Ascending aorta (tissue), 2 donors: ENCODE measurements at regions not wholly inside any gene's neighbourhood (a gene's known extent, or its start where the extent isn't known, plus 50 kb on each side); places are given as distances from the start of the nearest gene placed in this dataset.
"Not testable (repeated sequence)": the region's sequence is repeated elsewhere in the genome, so short reads cannot be mapped to it uniquely, and the experiment has no call there.

Source experiments
- DNase-seq, 2 donors: peaks; one replicate each; pipeline ENCODE4 v3.0.0-alpha.2; 2019; ENCODE audit warnings: low spot score in 2 of 2
- H3K27ac ChIP-seq, 2 donors: fragments of 200-600 bp; sonication (generic); one replicate each; pipeline ENCODE4 v1.5.1; 2016 to 2017; ENCODE audit warnings: mild to moderate bottlenecking in 1 of 2
- H3K27me3 ChIP-seq: fragments of 200-600 bp; sonication (generic); one replicate; pipeline ENCODE4 v1.5.1; 2017
- H3K36me3 ChIP-seq, 2 donors: fragments of 200-600 bp; sonication (generic); one replicate each; pipeline ENCODE4 v1.5.1; 2016
- H3K4me1 ChIP-seq, 2 donors: fragments of 200-600 bp; sonication (generic); one replicate each; pipeline ENCODE4 v1.5.1; 2016 to 2017; ENCODE audit warnings: mild to moderate bottlenecking in 1 of 2
- H3K4me3 ChIP-seq, 2 donors: fragments of 200-600 bp; sonication (generic); one replicate each; pipeline ENCODE4 v1.5.1; 2016 to 2017; ENCODE audit warnings: mild to moderate bottlenecking in 1 of 2
- H3K9me3 ChIP-seq, 2 donors: fragments of 200-600 bp; sonication (generic); one replicate each; pipeline ENCODE4 v1.5.1; 2016
- CTCF ChIP-seq, 3 experiments: fragments of 200-600 bp in 2 of 3; fragments of 450-650 bp in 1 of 3; sonication (generic) in 2 of 3; IDR thresholded peaks; one replicate each; pipeline ENCODE4 v1.5.1; 2016 to 2019; ENCODE audit warnings: antibody characterized with exemption in 3 of 3, mild to moderate bottlenecking in 1 of 3, moderate library complexity in 1 of 3
- intact Hi-C: fragments of 100-400 bp; cut with DNase I; formaldehyde crosslinking; loops from one replicate; pipeline ENCODE4 v1.15.1; 2023

- Histone ChIP-seq H3K4me1 (peaks cover 0 to 3% of the 10 kb centered on the region in 2 donors), H3K27me3 (no peaks in the 10 kb centered on the region), H3K27ac (no peak overlapping the region), H3K9me3 (no peaks in the 10 kb centered on the region), H3K4me3 (no peak overlapping the region), H3K36me3 (no peaks in the 10 kb centered on the region)
- intact Hi-C loops = no loop called here
- no peak for DNase-seq
- TF ChIP-seq CTCF (IDR thresholded peaks at IDR 0.05) = no peak
Measured at GRCh38 chr7:54946764-54947163, 72.1 kb upstream of the EGFR start.

- intact Hi-C loops = no loop called here
- Histone ChIP-seq H3K4me1 (peaks cover 0 to 3% of the 10 kb centered on the region in 2 donors), H3K9me3 (no peaks in the 10 kb centered on the region), H3K27ac (no peak overlapping the region), H3K4me3 (no peak overlapping the region), H3K36me3 (no peaks in the 10 kb centered on the region), H3K27me3 (no peaks in the 10 kb centered on the region)
- TF ChIP-seq CTCF (IDR thresholded peaks at IDR 0.05) = no peak
- no peak for DNase-seq
Measured at GRCh38 chr7:54947266-54947665, 71.6 kb upstream of the EGFR start.

DNA sequence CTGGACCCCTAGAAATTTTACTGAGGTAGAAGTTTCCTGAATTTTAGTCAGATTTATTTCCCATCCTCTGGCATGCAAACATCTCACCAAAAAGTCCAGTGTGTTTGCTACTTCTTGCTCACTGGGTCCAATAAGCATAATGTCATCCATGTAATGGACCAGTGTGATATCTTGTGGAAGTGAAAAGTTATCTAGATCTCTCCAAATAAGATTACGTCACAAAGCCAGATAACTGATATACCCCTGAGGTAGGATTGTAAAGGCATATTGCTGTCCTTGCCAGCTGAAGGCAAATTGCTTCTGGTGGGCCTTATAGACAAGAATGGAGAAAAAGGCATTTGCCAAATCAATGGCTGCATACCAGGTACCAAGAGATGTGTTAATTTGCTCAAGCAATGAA is 69.3 kb upstream of the EGFR start:
- H3K27ac ChIP-seq, DNase-seq, H3K4me1 ChIP-seq, intact Hi-C loops, H3K27me3 ChIP-seq, H3K4me3 ChIP-seq, H3K36me3 ChIP-seq, H3K9me3 ChIP-seq: not testable (repeated sequence)

- no peak for DNase-seq
- H3K27ac ChIP-seq = no peak overlapping the region
Measured at GRCh38 chr7:54955296-54955695, 63.5 kb upstream of the EGFR start.

GRCh38 chr7:54955696-54956420 is 63.0 kb upstream of the EGFR start:
- H3K9me3 ChIP-seq = no peaks in the 10 kb centered on the region
- H3K36me3 ChIP-seq = no peaks in the 10 kb centered on the region
- TF ChIP-seq CTCF (IDR thresholded peaks at IDR 0.05) = no peak
- no peak for DNase-seq
- no peak overlapping the region for H3K27ac ChIP-seq
- no peak overlapping the region for H3K4me3 ChIP-seq
- H3K27me3 ChIP-seq = no peaks in the 10 kb centered on the region
- intact Hi-C loops = no loop called here
- H3K4me1 ChIP-seq = peaks cover 0 to 4% of the 10 kb centered on the region in 2 donors

More at GRCh38 chr7:54955296-54955695, 63.5 kb upstream of the EGFR start:
- no peak for TF ChIP-seq CTCF (IDR thresholded peaks at IDR 0.05)
- H3K36me3 ChIP-seq = no peaks in the 10 kb centered on the region
- H3K4me3 ChIP-seq = no peak overlapping the region
- H3K4me1 ChIP-seq = peaks cover 0 to 4% of the 10 kb centered on the region in 2 donors
- no peaks in the 10 kb centered on the region for H3K9me3 ChIP-seq
- no peaks in the 10 kb centered on the region for H3K27me3 ChIP-seq
- intact Hi-C loops = no loop called here

DNA sequence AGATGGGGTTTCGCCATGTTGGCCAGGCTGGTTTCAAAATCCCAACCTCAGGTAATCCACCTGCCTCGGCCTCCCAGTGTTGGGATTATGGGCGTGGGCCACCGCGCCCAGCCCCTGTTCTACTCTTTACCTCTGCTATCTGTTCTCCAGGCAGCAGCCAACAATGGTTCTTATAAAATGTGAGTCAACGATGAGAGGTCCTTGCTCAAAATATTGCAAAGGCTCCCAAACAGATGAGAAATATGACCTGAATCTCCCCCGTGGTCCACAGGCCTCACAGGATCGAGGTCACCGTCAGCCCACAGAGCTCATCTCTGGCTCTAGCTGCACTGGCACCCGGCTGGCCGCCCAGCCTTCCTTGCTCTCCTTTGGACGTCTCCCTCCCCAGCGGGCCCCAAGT is 62.0 kb upstream of the EGFR start:
- Histone ChIP-seq H3K27me3 (no peaks in the 10 kb centered on the region), H3K4me1 (peaks cover 0 to 4% of the 10 kb centered on the region in 2 donors), H3K27ac (no peak overlapping the region), H3K9me3 (no peaks in the 10 kb centered on the region), H3K4me3 (no peak overlapping the region), H3K36me3 (no peaks in the 10 kb centered on the region)
- intact Hi-C loops = no loop called here
- DNase-seq = no peak
- no peak for TF ChIP-seq CTCF (IDR thresholded peaks at IDR 0.05)
